ENCODE measurements at regions not wholly inside any gene's neighbourhood (a gene's known extent, or its start where the extent isn't known, plus 50 kb on each side); places are given as distances from the start of the nearest gene placed in this dataset.
"Not testable (repeated sequence)": the region's sequence is repeated elsewhere in the genome, so short reads cannot be mapped to it uniquely, and the experiment has no call there.

DNA sequence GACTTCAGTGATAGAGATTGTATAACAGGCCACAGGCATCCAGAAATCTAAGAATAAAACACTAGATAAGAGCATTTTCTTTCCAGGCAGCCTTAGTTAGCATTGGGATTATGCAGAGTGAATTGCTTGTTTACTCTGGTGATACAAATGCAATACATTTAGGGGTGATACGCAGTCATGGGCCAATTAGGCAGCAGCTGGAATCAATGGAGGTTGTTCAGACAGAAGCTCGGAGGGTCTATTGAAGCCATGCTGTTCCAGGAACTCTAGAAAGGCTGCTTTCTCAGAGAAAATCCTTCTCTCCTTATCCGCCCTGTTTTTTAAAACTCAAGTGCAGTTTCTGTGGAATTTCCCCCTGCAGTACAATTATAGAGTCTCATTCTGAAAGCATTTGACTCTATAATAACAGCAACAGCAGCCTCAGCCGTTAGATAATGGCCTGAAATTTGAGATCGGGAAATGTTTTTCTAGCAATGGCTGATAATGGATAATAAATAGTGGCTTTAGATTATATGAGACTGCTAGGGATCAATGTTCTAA, 364.3 kb upstream of the HS3ST5 start:
- no peaks in the 10 kb centered on the region for H4K20me1 ChIP-seq
- no peaks in the 10 kb centered on the region for H3K27me3 ChIP-seq
- H3K4me2 ChIP-seq, result no peak overlapping the region
- H3K36me3 ChIP-seq, result no peaks in the 10 kb centered on the region
- no peaks in the 10 kb centered on the region for H3K9me3 ChIP-seq
- no peak for TF ChIP-seq Cebpa-rat (IDR thresholded peaks at IDR 0.05)
- H3K27ac ChIP-seq, result no peak overlapping the region
- no peak overlapping the region for H3K9ac ChIP-seq
- no peak overlapping the region for H3K4me3 ChIP-seq
- H3K4me1 ChIP-seq, result no peaks in the 10 kb centered on the region

DNA sequence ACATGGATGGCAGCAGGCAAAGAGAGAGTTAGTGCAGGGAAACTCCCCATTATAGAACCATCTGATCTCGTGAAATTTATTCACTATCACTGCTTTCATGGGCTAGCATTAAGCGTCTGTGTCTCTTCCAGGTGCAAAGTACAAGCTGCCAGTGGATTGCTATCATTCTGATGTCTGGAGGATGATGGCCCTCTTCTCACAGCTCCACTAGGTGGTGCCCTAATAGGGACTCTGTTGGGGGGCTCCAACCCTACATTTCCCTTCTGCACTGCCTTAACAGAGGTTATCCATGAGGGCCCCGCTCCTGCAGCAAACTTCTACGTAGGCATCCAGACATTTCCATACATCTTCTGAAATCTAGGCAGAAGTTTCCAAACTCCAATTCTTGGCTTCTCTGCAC, 347.8 kb upstream of the HS3ST5 start:
- Histone ChIP-seq H4K20me1 (no peaks in the 10 kb centered on the region), H3K36me3 (no peaks in the 10 kb centered on the region), H3K9me3 (no peaks in the 10 kb centered on the region), H3K4me3 (no peak overlapping the region), H3K27me3 (no peaks in the 10 kb centered on the region), H3K9ac (no peak overlapping the region), H3K4me1 (no peaks in the 10 kb centered on the region), H3K27ac (no peak overlapping the region), H3K4me2 (no peak overlapping the region)
- TF ChIP-seq Cebpa-rat (IDR thresholded peaks at IDR 0.05), result no peak

DNA sequence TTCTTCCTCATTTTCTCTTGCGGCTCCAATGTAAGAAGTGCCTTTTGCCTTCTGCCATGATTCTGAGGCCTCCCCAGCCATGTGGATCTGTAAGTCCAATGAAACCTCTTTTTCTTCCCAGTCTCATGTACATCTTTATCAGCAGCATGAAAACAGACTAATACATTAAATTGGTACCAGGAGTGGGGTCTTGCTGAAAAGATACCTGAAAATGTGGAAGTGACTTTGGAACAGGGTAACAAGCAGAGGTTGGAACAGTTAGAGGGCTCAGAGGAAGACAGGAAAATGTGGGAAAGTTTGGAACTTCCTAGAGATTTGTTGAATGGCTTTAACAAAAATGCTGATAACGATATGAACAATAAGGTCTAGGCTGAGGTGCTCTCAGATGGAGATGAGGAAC, 316.7 kb upstream of the HS3ST5 start:
- Histone ChIP-seq H3K4me1 (no peaks in the 10 kb centered on the region), H4K20me1 (no peaks in the 10 kb centered on the region), H3K4me2 (no peak overlapping the region), H3K36me3 (no peaks in the 10 kb centered on the region), H3K9me3 (peaks cover 4% of the 10 kb centered on the region; the same call in 1 of the 2 replicates), H3K9ac (no peak overlapping the region), H3K4me3 (no peak overlapping the region), H3K27me3 (no peaks in the 10 kb centered on the region), H3K27ac (no peak overlapping the region)
- no peak for TF ChIP-seq Cebpa-rat (IDR thresholded peaks at IDR 0.05)

GRCh38 chr6:114651611-114652010, 308.8 kb upstream of the HS3ST5 start:
- no peak for TF ChIP-seq Cebpa-rat (IDR thresholded peaks at IDR 0.05)
- Histone ChIP-seq H3K9me3 (no peaks in the 10 kb centered on the region), H3K4me1 (no peaks in the 10 kb centered on the region), H3K4me3 (no peak overlapping the region), H3K27ac (no peak overlapping the region), H3K9ac (no peak overlapping the region), H4K20me1 (no peaks in the 10 kb centered on the region), H3K4me2 (no peak overlapping the region), H3K27me3 (no peaks in the 10 kb centered on the region), H3K36me3 (no peaks in the 10 kb centered on the region)

GRCh38 chr6:114650891-114651290, 308.1 kb upstream of the HS3ST5 start:
- no peak overlapping the region for H3K27ac ChIP-seq
- H3K9ac ChIP-seq, result no peak overlapping the region
- H3K27me3 ChIP-seq, result no peaks in the 10 kb centered on the region
- H3K36me3 ChIP-seq, result no peaks in the 10 kb centered on the region
- H3K4me3 ChIP-seq, result no peak overlapping the region
- H4K20me1 ChIP-seq, result no peaks in the 10 kb centered on the region
- no peaks in the 10 kb centered on the region for H3K4me1 ChIP-seq
- no peaks in the 10 kb centered on the region for H3K9me3 ChIP-seq
- H3K4me2 ChIP-seq, result no peak overlapping the region
- TF ChIP-seq Cebpa-rat (IDR thresholded peaks at IDR 0.05), result no peak

DNA sequence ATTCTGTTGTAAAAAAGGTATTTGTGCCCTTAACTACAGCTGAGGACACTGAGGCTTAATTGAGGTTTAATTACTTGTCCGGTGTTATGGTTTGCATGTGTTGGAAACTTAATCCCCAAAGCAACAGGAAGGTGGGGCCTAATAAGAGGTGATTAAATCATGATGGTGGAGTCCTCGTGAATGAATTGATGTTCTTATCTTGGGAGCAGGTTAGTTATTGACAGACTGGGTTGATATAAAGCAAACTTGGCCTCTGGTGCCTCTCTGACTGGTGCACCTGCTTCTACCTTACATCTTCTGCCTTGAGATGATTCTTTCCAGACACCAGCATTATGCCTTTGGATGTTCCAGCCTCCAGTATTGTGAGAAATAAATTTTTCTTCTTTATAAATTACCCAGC, 306.5 kb upstream of the HS3ST5 start:
- H4K20me1 ChIP-seq, result no peaks in the 10 kb centered on the region
- no peak overlapping the region for H3K9ac ChIP-seq
- TF ChIP-seq Cebpa-rat (IDR thresholded peaks at IDR 0.05), result no peak
- H3K4me1 ChIP-seq, result no peaks in the 10 kb centered on the region
- no peak overlapping the region for H3K27ac ChIP-seq
- H3K4me3 ChIP-seq, result no peak overlapping the region
- H3K27me3 ChIP-seq, result no peaks in the 10 kb centered on the region
- no peak overlapping the region for H3K4me2 ChIP-seq
- no peaks in the 10 kb centered on the region for H3K36me3 ChIP-seq
- H3K9me3 ChIP-seq, result no peaks in the 10 kb centered on the region

GRCh38 chr6:114648847-114649246, 306.0 kb upstream of the HS3ST5 start:
- H3K4me2 ChIP-seq, result no peak overlapping the region
- H3K4me1 ChIP-seq, result no peaks in the 10 kb centered on the region
- no peak overlapping the region for H3K4me3 ChIP-seq
- no peaks in the 10 kb centered on the region for H3K9me3 ChIP-seq
- no peak overlapping the region for H3K9ac ChIP-seq
- no peaks in the 10 kb centered on the region for H3K27me3 ChIP-seq
- no peak overlapping the region for H3K27ac ChIP-seq
- no peaks in the 10 kb centered on the region for H3K36me3 ChIP-seq
- H4K20me1 ChIP-seq, result no peaks in the 10 kb centered on the region
- TF ChIP-seq Cebpa-rat (IDR thresholded peaks at IDR 0.05), result no peak

- no peaks in the 10 kb centered on the region for H3K36me3 ChIP-seq
- no peaks in the 10 kb centered on the region for H4K20me1 ChIP-seq
- H3K9me3 ChIP-seq, result no peaks in the 10 kb centered on the region
- no peaks in the 10 kb centered on the region for H3K27me3 ChIP-seq
- H3K4me2 ChIP-seq, result no peak overlapping the region
- H3K4me1 ChIP-seq, result no peaks in the 10 kb centered on the region
- no peak for TF ChIP-seq Cebpa-rat (IDR thresholded peaks at IDR 0.05)
- no peak overlapping the region for H3K4me3 ChIP-seq
- no peak overlapping the region for H3K9ac ChIP-seq
- H3K27ac ChIP-seq, result no peak overlapping the region
Observed at GRCh38 chr6:114638341-114638740, 295.5 kb upstream of the HS3ST5 start.

DNA sequence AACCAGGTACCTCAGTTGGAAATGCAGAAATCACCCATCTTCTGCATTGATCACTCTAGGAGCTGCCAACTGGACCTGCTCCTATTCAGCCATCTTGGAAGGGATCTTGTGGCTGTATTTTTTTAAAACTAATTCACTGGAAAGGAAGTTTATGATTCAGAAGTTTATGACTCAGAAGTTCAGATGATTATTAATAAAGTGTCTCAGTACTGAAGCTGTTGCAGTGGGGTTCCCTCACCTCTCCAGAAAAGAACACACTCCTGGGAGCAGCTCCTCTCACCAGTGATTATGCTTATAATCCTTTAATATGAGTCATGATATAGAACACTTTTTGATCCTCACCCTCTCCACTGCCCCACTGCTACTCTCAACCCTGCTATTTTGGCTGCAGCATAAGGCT, 291.2 kb upstream of the HS3ST5 start:
- Histone ChIP-seq H3K9ac (no peak overlapping the region), H3K4me2 (no peak overlapping the region), H3K36me3 (no peaks in the 10 kb centered on the region), H3K9me3 (no peaks in the 10 kb centered on the region), H3K4me1 (no peaks in the 10 kb centered on the region), H3K27me3 (no peaks in the 10 kb centered on the region), H3K27ac (no peak overlapping the region), H3K4me3 (no peak overlapping the region), H4K20me1 (no peaks in the 10 kb centered on the region)
- TF ChIP-seq Cebpa-rat (IDR thresholded peaks at IDR 0.05), result no peak

DNA sequence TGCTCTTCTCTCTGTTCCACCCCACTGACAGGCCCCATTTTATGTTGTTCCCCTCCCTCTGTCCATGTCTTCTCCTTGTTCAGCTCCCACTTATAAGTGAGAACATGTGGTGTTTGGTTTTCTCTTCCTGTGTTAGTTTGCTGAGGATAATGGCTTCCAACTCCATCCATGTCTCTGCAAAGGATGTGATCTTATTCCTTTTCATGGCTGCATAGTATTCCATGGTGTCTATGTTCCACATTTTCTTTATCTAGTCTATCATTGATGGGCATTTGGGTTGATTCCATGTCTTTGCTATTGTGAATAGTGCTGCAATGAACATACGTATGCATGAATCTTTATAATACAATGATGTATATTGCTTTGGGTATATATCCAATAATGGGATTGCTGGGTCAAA, 283.4 kb upstream of the HS3ST5 start:
- H3K27me3 ChIP-seq, H3K27ac ChIP-seq, H4K20me1 ChIP-seq, H3K4me1 ChIP-seq, H3K9ac ChIP-seq, H3K9me3 ChIP-seq, H3K4me3 ChIP-seq, H3K4me2 ChIP-seq, H3K36me3 ChIP-seq: not testable (repeated sequence)

DNA sequence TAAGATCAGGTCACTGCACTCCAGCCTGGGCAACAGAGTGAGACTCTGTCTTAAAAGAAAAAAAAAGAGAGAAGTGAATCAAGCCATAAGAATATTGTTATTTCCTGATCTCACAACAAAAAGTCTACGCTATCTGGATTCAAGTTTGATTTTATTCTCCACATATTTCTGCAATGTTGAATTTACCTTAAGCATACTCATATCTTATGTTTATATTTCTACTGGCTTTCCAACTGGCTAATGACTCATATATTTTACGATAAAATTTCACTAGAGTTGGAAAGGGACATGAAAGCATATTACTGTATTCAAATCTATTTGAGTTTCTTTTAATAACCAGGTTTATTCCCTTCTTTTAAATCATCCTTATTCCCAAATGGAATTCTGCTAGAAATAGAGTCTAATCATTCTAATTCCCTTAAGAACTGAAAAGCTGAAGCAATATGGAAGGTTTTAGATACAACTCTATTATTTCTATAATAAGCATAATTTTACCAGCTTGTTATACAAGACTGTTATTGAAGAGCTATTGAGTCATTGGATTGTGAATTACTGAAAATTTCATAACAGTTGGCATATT, 276.9 kb upstream of the HS3ST5 start:
- H4K20me1 ChIP-seq, result no peaks in the 10 kb centered on the region
- H3K27ac ChIP-seq, result no peak overlapping the region
- TF ChIP-seq Cebpa-rat (IDR thresholded peaks at IDR 0.05), result no peak
- no peak overlapping the region for H3K4me3 ChIP-seq
- H3K36me3 ChIP-seq, result no peaks in the 10 kb centered on the region
- no peaks in the 10 kb centered on the region for H3K4me1 ChIP-seq
- H3K9me3 ChIP-seq, result no peaks in the 10 kb centered on the region
- H3K4me2 ChIP-seq, result no peak overlapping the region
- no peaks in the 10 kb centered on the region for H3K27me3 ChIP-seq
- H3K9ac ChIP-seq, result no peak overlapping the region

All from BLaER1 (cell line).